ENCODE measurements at regions not wholly inside any gene's neighbourhood (a gene's known extent, or its start where the extent isn't known, plus 50 kb on each side); places are given as distances from the start of the nearest gene placed in this dataset.

- ATAC-seq: no peak
These were observed 160.0 kb downstream of the CBLN1 start for GRCh38 chr16:49121636-49122035.

- ATAC-seq: no peak
These were observed 161.0 kb downstream of the CBLN1 start for GRCh38 chr16:49120631-49121030.

GRCh38 chr16:49116873-49117272 lies 164.8 kb downstream of the CBLN1 start:
- ATAC-seq: no peak

DNA sequence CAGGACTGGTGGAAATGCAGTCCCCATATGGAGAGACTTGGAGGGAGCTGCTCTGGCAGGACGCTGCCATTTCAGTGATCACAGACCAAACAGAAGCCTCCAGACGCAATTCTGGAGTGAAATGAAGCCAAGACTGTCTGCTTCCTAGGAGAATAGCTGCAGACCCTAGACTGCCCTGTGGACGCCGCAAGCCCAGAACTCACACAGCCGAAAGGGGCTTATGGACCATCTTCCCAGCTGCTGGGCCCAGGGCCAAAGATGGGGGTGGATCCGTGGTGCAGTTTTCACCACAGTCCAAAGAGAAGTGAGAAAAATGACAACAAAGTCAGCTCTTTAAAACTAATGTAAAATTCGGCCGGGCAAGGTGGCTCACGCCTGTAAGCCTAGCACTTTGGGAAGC lies 165.7 kb downstream of the CBLN1 start:
- no peak for ATAC-seq

GRCh38 chr16:49112754-49113153 lies 168.9 kb downstream of the CBLN1 start:
- ATAC-seq: no peak

DNA sequence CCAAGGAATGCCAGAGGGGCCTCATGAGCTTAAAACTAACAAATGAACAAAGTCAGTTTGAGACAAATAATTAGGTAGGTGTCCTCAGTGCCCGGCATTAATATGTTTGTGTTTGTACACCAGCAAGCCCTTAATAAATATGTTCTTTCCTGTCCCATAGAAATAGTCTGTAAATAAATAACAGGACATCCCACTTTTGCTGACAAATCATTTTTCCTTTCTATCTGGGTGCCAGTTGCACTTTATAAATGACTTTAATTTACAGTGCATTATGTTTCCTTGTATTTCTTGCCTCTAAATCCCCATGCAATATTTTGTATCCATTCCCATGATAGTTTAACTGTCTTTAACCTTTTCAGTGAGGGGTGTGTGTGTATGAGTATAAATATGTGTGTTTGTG lies 170.3 kb downstream of the CBLN1 start:
- ATAC-seq: no peak

- no peak for ATAC-seq
These were observed 173.0 kb downstream of the CBLN1 start for GRCh38 chr16:49108611-49109010.

GRCh38 chr16:49103298-49103697 lies 178.3 kb downstream of the CBLN1 start:
- ATAC-seq: no peak

DNA sequence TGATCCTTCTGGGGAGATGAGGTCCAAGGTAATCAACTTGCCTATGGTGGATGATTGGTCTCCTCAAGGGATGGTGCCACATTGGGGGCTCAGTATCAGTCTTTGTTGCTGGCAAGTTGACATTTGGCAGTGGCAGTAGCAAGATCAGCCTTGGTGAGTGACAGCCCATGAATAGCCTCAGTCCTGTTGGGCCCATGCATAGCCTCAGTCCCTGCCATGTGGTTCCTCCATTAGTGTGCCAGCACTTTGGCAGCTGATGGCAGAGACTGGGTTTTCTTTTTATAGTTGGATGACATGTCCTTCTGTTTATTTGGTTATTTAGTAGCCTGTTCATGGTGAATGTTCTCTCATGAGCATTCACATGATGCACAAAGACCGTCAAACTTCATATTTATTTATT lies 179.6 kb downstream of the CBLN1 start:
- ATAC-seq: no peak

DNA sequence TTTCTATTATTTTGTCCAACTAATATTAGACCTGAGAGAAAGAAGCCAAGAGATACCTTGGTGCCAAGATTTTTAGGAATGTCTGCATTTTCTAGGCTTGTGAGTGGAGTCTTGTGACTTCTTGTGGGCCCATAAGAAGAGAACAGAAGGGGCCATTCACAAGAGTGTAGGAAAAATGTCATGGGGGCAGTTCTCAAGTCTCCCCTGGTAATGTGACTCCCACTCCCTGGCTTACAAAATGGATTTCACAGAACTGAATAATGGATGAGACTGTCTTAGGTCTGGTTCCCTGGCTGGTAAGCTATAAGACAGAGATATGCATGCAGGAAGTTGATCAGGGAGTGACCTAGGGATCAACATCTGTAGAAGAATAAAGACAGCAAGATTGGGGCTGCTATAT lies 181.3 kb downstream of the CBLN1 start:
- ATAC-seq: no peak

DNA sequence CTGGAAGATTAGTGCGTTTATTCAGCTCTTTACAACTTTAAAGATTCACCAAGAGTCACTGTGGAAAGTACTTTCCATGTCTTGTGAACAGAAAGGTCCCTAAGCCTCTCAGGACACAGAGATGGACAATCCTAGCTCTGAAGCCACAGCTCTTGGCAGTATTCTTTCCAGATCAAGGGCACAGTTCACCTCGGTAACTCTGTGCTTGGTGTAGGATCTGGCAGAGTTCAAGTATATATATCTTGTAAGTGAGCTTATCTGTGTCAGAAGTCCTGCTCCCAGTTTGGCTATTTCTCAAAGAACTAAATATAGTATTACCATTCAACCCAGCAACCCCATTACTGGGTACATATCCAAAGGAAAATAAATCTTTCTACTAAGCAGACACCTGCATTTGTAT lies 183.7 kb downstream of the CBLN1 start:
- no peak for ATAC-seq

GRCh38 chr16:49096176-49096945 lies 185.3 kb downstream of the CBLN1 start:
- ATAC-seq: no peak

GRCh38 chr16:49095539-49095938 lies 186.1 kb downstream of the CBLN1 start:
- no peak for ATAC-seq

DNA sequence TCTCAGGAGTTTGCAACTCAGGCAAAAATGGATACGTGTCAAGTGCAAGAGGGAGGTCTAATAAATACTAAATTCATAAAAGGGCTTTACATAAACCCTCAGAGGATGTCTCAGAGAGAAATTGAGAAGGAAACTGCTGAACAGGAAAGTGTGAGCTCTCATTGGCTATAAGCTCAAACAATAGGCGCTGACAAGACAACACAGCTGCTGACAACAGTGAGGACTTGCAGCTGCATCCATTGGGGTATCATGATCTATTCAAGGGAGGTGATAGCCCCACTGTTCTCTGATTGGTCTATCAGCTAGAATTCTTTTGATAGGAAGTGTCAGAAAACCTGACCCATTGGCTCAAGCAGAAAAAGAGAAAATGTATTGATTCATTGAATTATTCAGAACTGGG lies 187.2 kb downstream of the CBLN1 start:
- no peak for ATAC-seq

DNA sequence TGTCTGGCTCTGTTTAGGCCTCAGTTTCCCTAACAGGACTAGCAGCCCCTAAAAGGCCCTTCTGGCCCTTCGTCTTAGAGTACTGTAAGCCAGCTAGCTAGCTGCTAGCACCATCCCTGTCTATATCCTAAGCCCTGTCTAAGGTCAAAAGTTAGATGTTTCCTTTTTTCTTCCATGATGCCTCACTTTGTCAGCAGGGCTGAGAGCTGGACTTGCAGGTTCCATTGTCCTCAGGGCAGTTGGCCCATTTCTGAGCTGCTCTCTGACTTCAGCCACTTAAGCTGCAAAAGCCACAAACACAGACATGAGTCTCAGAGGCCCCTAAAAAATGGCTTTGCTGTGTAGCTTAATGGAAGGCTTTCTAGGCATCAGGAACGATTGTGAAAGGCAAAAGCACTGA lies 187.7 kb downstream of the CBLN1 start:
- ATAC-seq: no peak

DNA sequence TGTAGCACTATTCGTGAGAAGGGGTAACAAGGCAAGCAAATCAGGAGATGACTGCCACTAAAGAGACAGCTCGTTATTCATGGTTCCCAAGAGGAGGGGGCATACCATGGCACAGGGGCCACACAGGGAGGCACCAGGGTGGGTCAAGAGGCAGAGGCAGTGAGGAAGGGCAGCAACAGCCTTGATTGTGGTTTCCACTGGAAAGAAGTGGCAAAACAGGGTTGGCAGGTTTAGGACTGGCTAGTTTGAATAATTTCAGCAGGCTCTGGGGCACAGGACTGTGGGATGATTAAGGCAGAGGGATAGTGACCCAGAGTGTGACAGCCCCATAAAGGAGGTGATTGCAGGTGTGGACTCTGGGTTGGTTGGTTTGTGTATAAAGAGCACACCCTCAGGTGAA lies 188.9 kb downstream of the CBLN1 start:
- no peak for ATAC-seq

- ATAC-seq: no peak
These were observed 192.1 kb downstream of the CBLN1 start for GRCh38 chr16:49089533-49089932.

- no peak for ATAC-seq
These were observed 192.6 kb downstream of the CBLN1 start for GRCh38 chr16:49089039-49089438.

DNA sequence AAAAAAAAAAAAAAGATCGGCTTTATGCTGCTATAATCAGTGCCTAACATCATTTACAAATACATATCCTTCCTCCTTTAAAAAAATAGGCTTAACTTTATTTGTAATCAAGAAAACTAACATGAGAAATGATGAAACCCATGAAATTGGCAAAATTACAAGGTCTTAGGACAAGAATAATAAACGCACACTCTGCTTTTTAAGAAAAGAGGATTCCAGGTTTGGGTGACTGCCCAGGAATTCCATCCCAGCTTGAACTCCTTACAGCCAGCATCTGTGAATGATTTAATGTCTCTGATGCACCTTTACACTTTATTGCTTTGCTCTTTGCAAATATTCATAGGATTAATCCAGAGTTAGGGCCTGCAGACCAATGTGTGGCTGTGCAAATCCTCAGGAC lies 196.0 kb downstream of the CBLN1 start:
- ATAC-seq: no peak

GRCh38 chr16:49084628-49085390 lies 196.8 kb downstream of the CBLN1 start:
- ATAC-seq: no peak

GRCh38 chr16:49081554-49081953 lies 200.1 kb downstream of the CBLN1 start:
- no peak for ATAC-seq

DNA sequence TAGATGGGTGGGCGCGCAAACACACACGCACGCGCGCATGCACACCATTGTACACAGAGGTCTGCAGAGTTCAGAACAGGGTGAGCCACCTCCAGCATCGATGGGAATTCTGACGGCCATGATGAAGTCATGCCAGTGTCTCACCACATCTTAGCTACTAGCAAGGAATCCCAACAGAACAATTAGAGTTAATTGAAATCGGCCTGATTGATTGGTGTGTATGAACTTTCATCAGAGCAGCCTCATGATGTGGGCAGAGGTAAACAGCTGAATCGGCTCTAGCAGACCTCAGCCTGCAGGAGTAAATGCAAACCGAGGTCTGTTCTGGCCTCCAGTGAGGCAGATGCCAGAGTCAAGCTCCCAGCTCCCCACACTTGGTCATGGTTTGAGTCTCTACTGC lies 200.6 kb downstream of the CBLN1 start:
- no peak for ATAC-seq

GRCh38 chr16:49078571-49078970 lies 203.1 kb downstream of the CBLN1 start:
- ATAC-seq: no peak

DNA sequence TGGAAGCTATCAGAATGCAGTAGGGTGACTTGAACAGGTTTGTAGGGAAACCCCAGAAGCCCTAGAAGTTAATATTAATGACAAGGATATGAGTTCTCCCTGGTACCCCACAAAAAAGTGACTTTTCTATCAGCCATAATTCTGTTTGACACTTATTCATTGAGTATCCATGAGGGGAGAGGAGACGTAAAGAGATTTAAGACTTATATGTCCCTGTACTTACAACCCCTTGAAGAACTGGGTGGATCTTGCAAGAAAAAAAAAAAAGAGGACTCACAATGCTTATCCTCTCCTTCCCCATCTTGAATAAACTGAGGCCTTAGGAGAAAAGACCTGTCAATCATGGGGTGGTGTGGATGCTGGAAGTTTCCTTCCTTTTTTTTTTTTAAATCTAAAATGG lies 203.5 kb downstream of the CBLN1 start:
- ATAC-seq: no peak
